HL-60 (cell line): ENCODE measurements at regions not wholly inside any gene's neighbourhood (a gene's known extent, or its start where the extent isn't known, plus 50 kb on each side); places are given as distances from the start of the nearest gene placed in this dataset.

Experiments
- POLR2AphosphoS5 ChIP-seq: IDR thresholded peaks from 2 replicates; pipeline ENCODE4 v1.6.1; 2012; ENCODE audit warnings: low read depth
- SPI1 ChIP-seq: IDR thresholded peaks from 2 replicates; pipeline ENCODE4 v1.6.1; 2012; ENCODE audit warnings: low read depth, mild to moderate bottlenecking, borderline replicate concordance
- TF ChIP-seq, protein P1 (sequence below): IDR thresholded peaks from one replicate; pipeline ENCODE4 v1.5.1; 2011; ENCODE audit warnings: low read length, control low read depth, inconsistent platforms; ENCODE audit not compliant: insufficient read depth

DNA sequence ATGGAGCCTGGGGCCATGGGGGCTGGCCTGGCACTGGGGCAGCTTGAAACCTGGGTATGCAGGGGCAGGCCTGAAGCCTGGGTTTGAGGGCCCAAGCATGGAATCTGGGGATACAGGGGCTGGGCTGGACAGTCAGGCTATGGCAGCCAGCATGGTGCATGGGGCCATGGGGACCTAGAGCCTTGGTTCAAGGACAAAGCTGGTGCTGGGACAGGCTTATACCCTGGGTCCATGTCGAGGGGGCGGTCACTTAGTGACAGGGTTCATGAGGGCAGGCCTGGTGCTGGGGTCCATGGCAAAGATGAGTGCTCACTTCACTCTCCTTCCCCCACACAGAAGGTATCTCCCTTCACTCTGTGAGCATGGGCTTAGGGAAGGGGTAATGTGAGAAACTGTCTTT is 116.2 kb downstream of the BBS10 start:
- TF ChIP-seq, protein P1, sequence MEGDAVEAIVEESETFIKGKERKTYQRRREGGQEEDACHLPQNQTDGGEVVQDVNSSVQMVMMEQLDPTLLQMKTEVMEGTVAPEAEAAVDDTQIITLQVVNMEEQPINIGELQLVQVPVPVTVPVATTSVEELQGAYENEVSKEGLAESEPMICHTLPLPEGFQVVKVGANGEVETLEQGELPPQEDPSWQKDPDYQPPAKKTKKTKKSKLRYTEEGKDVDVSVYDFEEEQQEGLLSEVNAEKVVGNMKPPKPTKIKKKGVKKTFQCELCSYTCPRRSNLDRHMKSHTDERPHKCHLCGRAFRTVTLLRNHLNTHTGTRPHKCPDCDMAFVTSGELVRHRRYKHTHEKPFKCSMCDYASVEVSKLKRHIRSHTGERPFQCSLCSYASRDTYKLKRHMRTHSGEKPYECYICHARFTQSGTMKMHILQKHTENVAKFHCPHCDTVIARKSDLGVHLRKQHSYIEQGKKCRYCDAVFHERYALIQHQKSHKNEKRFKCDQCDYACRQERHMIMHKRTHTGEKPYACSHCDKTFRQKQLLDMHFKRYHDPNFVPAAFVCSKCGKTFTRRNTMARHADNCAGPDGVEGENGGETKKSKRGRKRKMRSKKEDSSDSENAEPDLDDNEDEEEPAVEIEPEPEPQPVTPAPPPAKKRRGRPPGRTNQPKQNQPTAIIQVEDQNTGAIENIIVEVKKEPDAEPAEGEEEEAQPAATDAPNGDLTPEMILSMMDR = no peak
- TF ChIP-seq SPI1 (no peak), POLR2AphosphoS5 (no peak)
